GM23338 (cell line): ENCODE measurements at regions not wholly inside any gene's neighbourhood (a gene's known extent, or its start where the extent isn't known, plus 50 kb on each side); places are given as distances from the start of the nearest gene placed in this dataset.

Source experiments
- ATAC-seq: fragments of 200-7000 bp; cut with Tn5 transposase; 3 replicates; pipeline ENCODE4 v1.9.1; 2020
- DNase-seq: peaks from one replicate; pipeline ENCODE4 v3.0.0-alpha.2; 2015; ENCODE audit warnings: low spot score
- H2AFZ ChIP-seq: fragments of 200-600 bp; sonication (generic); 2 replicates; pipeline ENCODE4 v1.8.0; 2016; ENCODE audit warnings: antibody characterized with exemption, mild to moderate bottlenecking, moderate library complexity
- H3F3A ChIP-seq: fragments of 200-600 bp; sonication (generic); replicated peaks from 2 replicates; pipeline ENCODE4 v1.8.0; 2017; ENCODE audit warnings: antibody characterized with exemption, mixed run types, low read depth
- H3K27ac ChIP-seq: fragments of 200-600 bp; sonication (generic); 2 replicates; pipeline ENCODE4 v1.6.1; 2016; ENCODE audit warnings: low read depth
- H3K27me3 ChIP-seq: fragments of 200-600 bp; sonication (generic); 2 replicates; pipeline ENCODE4 v1.8.0; 2016; ENCODE audit warnings: mild to moderate bottlenecking, mixed run types, moderate library complexity; ENCODE audit not compliant: insufficient read depth
- H3K36me3 ChIP-seq: fragments of 200-600 bp; sonication (generic); 2 replicates; pipeline ENCODE4 v1.8.0; 2016; ENCODE audit warnings: mild to moderate bottlenecking; ENCODE audit not compliant: insufficient read depth
- H3K4me1 ChIP-seq: fragments of 200-600 bp; sonication (generic); 2 replicates; pipeline ENCODE4 v1.8.0; 2016; ENCODE audit warnings: mild to moderate bottlenecking, moderate library complexity; ENCODE audit not compliant: insufficient read depth
- H3K4me2 ChIP-seq: fragments of 200-600 bp; sonication (generic); 2 replicates; pipeline ENCODE4 v1.7.1; 2017; ENCODE audit warnings: mixed run types
- H3K4me3 ChIP-seq: fragments of 200-600 bp; sonication (generic); 2 replicates; pipeline ENCODE4 v1.6.1; 2016; ENCODE audit warnings: mixed run types
- H3K79me2 ChIP-seq: fragments of 200-600 bp; sonication (generic); replicated peaks from 2 replicates; pipeline ENCODE4 v1.8.0; 2017; ENCODE audit warnings: mild to moderate bottlenecking; ENCODE audit not compliant: insufficient read depth
- H3K9me2 ChIP-seq: fragments of 200-600 bp; sonication (generic); 2 replicates; pipeline ENCODE4 v1.8.0; 2017; ENCODE audit not compliant: insufficient read depth
- H4K20me1 ChIP-seq: fragments of 200-600 bp; sonication (generic); replicated peaks from 2 replicates; pipeline ENCODE4 v1.8.0; 2017; ENCODE audit warnings: mild to moderate bottlenecking; ENCODE audit not compliant: insufficient read depth
- H3K27ac Mint-ChIP-seq: 2 replicates; pipeline ENCODE4 v1.8.0; 2020; ENCODE audit warnings: inconsistent platforms, mild to moderate bottlenecking, moderate library complexity, mixed read lengths
- H3K27me3 Mint-ChIP-seq: 3 replicates; pipeline ENCODE4 v1.8.0; 2022; ENCODE audit warnings: low read depth, mild to moderate bottlenecking, moderate library complexity, mixed read lengths, inconsistent platforms; ENCODE audit not compliant: insufficient read depth, poor library complexity
- H3K36me3 Mint-ChIP-seq: 3 replicates; pipeline ENCODE4 v1.8.0; 2021; ENCODE audit warnings: low read depth, mild to moderate bottlenecking, inconsistent platforms, moderate library complexity, mixed read lengths
- H3K4me1 Mint-ChIP-seq: 3 replicates; pipeline ENCODE4 v1.8.0; 2020; ENCODE audit warnings: mild to moderate bottlenecking, inconsistent platforms, mixed read lengths
- H3K4me3 Mint-ChIP-seq: 3 replicates; pipeline ENCODE4 v1.8.0; 2021; ENCODE audit warnings: moderate library complexity, mild to moderate bottlenecking, inconsistent platforms, mixed read lengths
- H3K9me3 Mint-ChIP-seq: 3 replicates; pipeline ENCODE4 v1.8.0; 2020; ENCODE audit warnings: moderate library complexity, mild to moderate bottlenecking, inconsistent platforms, mixed read lengths
- CREB1 ChIP-seq: fragments of 250-450 bp; sonication (Bioruptor Pico); IDR thresholded peaks from 2 replicates; pipeline ENCODE4 v1.5.0; 2020; ENCODE audit warnings: low read depth, mild to moderate bottlenecking, moderate library complexity
- EZH2phosphoT487 ChIP-seq: fragments of 200-600 bp; sonication (generic); IDR thresholded peaks from one replicate; pipeline ENCODE4 v1.8.1; 2018; ENCODE audit warnings: antibody characterized with exemption; ENCODE audit not compliant: unreplicated experiment
- JUNB ChIP-seq: IDR thresholded peaks from one replicate; pipeline ENCODE4 v1.6.1; 2016; ENCODE audit warnings: antibody characterized with exemption; ENCODE audit not compliant: unreplicated experiment
- NANOG ChIP-seq: IDR thresholded peaks from 2 replicates; pipeline ENCODE4 v1.6.1; 2016; ENCODE audit warnings: antibody characterized with exemption, borderline replicate concordance
- POLR2AphosphoS5 ChIP-seq: IDR thresholded peaks from 2 replicates; pipeline ENCODE4 v1.6.1; 2016; ENCODE audit warnings: antibody characterized with exemption, low read depth
- STAT1 ChIP-seq: IDR thresholded peaks from one replicate; pipeline ENCODE4 v1.6.1; 2016; ENCODE audit warnings: antibody characterized with exemption; ENCODE audit not compliant: unreplicated experiment
- ZNF331 ChIP-seq: fragments of 250-450 bp; sonication (Bioruptor Pico); IDR thresholded peaks from 2 replicates; pipeline ENCODE4 v1.5.0; 2020; ENCODE audit warnings: low read depth, mild to moderate bottlenecking, moderate library complexity
- TF ChIP-seq, protein P1 (sequence below): IDR thresholded peaks from 2 replicates; pipeline ENCODE4 v1.6.1; 2016; ENCODE audit warnings: antibody characterized with exemption
- TF ChIP-seq, protein P2 (sequence below): fragments of 250-450 bp; sonication (Bioruptor Pico); IDR thresholded peaks from 2 replicates; pipeline ENCODE4 v1.5.0; 2020; ENCODE audit warnings: mild to moderate bottlenecking, moderate library complexity

DNA sequence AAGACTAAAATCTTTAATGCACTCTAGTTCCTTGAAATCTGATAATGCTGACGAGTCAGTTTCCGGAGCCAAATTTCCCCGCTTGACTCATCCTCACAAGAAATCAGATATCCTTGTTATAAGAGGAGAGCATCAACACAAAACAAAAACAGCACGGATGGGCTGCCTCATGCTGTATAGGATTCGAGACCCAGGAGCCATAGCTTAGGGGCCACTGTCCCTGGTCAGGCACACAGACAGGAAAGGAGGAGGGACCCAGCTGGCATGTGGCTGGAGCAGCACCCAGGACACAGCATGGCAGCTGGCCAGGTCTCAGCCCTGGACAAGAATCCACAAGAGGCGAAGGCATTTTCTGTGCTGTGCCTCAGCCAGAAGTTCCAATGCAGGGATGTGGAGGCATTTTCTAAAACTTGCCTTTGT lies 110.2 kb upstream of the SPATA13 start (continued):
- TF ChIP-seq CREB1 (no peak), POLR2AphosphoS5 (no peak)
- TF ChIP-seq, protein P1, sequence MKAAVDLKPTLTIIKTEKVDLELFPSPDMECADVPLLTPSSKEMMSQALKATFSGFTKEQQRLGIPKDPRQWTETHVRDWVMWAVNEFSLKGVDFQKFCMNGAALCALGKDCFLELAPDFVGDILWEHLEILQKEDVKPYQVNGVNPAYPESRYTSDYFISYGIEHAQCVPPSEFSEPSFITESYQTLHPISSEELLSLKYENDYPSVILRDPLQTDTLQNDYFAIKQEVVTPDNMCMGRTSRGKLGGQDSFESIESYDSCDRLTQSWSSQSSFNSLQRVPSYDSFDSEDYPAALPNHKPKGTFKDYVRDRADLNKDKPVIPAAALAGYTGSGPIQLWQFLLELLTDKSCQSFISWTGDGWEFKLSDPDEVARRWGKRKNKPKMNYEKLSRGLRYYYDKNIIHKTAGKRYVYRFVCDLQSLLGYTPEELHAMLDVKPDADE, result no peak

DNA sequence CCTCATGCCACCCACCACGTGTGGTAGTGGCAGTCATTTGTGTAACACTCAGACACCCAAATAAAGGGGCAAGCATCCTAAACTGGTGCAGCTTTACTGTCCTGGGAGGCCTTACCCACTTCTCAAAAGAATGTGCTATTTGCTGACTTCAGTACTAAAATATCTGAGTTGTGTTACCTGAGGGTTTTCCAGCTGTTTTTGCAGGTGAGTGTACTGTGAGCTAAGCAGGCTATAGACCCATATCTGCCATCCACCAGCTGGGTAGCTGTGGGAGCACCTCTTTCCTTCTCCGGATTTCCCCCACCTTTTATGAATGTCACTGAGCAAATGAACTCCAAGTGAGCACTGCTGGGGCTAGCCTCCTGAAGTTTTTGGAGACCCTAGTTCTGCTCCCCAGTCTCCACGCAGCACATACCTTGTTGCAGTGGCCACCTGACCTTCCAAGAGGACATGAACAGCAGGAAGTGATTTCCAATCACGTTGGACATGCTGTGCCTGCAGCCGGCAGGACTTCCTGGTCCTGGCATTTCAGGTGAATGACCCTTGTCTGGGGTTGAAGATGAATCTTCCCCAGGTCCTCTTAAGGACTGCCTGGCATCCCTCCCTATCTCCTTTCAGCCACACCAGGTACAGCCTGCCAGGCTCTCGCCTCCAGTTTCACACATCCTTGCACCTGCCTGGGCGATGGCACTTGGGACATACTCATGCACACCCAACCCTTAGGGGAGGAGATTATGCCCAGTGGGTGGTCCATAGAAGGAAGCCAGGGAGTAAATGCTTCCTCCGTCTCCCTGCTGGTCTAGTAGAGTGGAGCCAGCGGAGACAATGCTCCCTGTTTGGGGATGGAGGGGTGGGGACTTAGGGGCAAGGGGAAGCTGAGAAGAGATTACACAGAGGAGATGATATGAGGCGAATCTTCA lies 109.5 kb upstream of the SPATA13 start:
- peaks cover 5% of the 10 kb centered on the region; the same call in 1 of the 3 replicates for H3K36me3 Mint-ChIP-seq
- Histone ChIP-seq H3K27ac (no peak overlapping the region), H3K27me3 (no peaks in the 10 kb centered on the region), H2AFZ (0 out of 2 replicates have a peak overlapping the region, but pooled peaks have one; percentile 52), H4K20me1 (no peaks in the 10 kb centered on the region), H3K4me2 (no peak overlapping the region), H3K9me2 (no peaks in the 10 kb centered on the region), H3F3A (no peaks in the 10 kb centered on the region), H3K79me2 (no peaks in the 10 kb centered on the region), H3K4me1 (peaks cover 14% of the 10 kb centered on the region; the same call in 1 of the 2 replicates), H3K36me3 (no peaks in the 10 kb centered on the region), H3K4me3 (no peak overlapping the region)
- H3K9me3 Mint-ChIP-seq, result peaks cover 12% of the 10 kb centered on the region
- ATAC-seq, result no peak; the same call in 2 of the 3 replicates
- no peak overlapping the region for H3K4me3 Mint-ChIP-seq
- no peak for DNase-seq
- no peak overlapping the region for H3K27ac Mint-ChIP-seq
- peaks cover 30% of the 10 kb centered on the region for H3K4me1 Mint-ChIP-seq
- peaks cover 14% of the 10 kb centered on the region for H3K27me3 Mint-ChIP-seq
- TF ChIP-seq JUNB (no peak), ZNF331 (no peak), EZH2phosphoT487 (no peak), STAT1 (no peak)

DNA sequence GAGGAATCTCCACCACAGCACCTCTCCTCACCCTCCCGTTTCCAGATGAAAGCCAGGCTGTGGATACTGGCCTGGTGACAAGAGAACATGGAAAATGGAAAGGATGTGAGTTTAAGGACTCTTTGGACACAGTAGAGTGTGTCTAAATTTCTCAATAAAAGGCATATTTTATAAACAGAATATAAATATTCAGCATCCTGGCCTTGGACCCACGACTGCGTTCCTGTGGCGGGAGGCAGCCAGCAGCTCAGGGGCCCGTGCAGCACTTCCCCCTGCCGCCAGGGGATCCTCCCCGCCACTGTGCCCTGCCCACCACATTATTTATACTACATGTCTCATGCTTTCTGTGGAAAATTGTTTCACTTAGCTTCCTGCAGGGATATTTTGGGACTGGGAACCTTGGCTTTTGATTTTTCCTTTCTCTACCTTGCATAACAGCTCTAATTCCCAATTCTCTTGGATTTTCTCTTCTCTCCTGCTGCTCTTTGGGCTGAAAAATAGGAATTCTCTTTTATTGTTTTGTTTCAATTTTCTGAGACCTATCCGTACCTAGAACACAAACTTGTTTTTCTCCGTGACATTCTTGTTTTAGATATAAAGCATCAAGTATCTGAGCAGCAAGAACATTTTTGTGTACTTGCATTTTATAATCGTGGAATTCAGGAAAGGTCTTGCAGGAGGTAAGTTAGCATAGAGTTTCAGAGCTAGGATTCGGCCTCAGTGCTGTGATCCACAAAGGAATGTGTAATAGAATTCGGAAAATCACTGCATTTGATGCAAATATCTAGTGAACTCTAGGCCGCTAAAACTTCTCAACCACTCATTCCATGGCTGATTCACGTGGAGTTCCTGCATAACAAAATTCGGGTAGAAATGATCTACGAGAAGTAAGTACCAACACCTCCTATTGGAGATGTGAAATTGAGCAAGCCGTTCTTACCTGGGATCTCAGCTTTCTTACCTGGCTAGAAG lies 107.7 kb upstream of the SPATA13 start:
- Mint-ChIP-seq H3K27ac (peak overlapping the region; percentile 25; the same call in 1 of the 2 replicates), H3K36me3 (no peaks in the 10 kb centered on the region), H3K9me3 (no peaks in the 10 kb centered on the region), H3K27me3 (peaks cover 11% of the 10 kb centered on the region), H3K4me1 (peaks cover 26% of the 10 kb centered on the region), H3K4me3 (no peak overlapping the region)
- no peak for DNase-seq
- Histone ChIP-seq H2AFZ (no peak overlapping the region), H3F3A (no peaks in the 10 kb centered on the region), H3K27ac (peak overlapping the region; percentile 2), H3K79me2 (no peaks in the 10 kb centered on the region), H3K4me1 (peaks cover 14% of the 10 kb centered on the region; the same call in 1 of the 2 replicates), H3K4me3 (no peak overlapping the region), H4K20me1 (no peaks in the 10 kb centered on the region), H3K36me3 (no peaks in the 10 kb centered on the region), H3K4me2 (0 out of 2 replicates have a peak overlapping the region, but pooled peaks have one; percentile 7), H3K9me2 (no peaks in the 10 kb centered on the region), H3K27me3 (no peaks in the 10 kb centered on the region)
- ATAC-seq, result peak; percentile 16; the same call in 2 of the 3 replicates
- no peak for TF ChIP-seq EZH2phosphoT487
- TF ChIP-seq, protein P2, sequence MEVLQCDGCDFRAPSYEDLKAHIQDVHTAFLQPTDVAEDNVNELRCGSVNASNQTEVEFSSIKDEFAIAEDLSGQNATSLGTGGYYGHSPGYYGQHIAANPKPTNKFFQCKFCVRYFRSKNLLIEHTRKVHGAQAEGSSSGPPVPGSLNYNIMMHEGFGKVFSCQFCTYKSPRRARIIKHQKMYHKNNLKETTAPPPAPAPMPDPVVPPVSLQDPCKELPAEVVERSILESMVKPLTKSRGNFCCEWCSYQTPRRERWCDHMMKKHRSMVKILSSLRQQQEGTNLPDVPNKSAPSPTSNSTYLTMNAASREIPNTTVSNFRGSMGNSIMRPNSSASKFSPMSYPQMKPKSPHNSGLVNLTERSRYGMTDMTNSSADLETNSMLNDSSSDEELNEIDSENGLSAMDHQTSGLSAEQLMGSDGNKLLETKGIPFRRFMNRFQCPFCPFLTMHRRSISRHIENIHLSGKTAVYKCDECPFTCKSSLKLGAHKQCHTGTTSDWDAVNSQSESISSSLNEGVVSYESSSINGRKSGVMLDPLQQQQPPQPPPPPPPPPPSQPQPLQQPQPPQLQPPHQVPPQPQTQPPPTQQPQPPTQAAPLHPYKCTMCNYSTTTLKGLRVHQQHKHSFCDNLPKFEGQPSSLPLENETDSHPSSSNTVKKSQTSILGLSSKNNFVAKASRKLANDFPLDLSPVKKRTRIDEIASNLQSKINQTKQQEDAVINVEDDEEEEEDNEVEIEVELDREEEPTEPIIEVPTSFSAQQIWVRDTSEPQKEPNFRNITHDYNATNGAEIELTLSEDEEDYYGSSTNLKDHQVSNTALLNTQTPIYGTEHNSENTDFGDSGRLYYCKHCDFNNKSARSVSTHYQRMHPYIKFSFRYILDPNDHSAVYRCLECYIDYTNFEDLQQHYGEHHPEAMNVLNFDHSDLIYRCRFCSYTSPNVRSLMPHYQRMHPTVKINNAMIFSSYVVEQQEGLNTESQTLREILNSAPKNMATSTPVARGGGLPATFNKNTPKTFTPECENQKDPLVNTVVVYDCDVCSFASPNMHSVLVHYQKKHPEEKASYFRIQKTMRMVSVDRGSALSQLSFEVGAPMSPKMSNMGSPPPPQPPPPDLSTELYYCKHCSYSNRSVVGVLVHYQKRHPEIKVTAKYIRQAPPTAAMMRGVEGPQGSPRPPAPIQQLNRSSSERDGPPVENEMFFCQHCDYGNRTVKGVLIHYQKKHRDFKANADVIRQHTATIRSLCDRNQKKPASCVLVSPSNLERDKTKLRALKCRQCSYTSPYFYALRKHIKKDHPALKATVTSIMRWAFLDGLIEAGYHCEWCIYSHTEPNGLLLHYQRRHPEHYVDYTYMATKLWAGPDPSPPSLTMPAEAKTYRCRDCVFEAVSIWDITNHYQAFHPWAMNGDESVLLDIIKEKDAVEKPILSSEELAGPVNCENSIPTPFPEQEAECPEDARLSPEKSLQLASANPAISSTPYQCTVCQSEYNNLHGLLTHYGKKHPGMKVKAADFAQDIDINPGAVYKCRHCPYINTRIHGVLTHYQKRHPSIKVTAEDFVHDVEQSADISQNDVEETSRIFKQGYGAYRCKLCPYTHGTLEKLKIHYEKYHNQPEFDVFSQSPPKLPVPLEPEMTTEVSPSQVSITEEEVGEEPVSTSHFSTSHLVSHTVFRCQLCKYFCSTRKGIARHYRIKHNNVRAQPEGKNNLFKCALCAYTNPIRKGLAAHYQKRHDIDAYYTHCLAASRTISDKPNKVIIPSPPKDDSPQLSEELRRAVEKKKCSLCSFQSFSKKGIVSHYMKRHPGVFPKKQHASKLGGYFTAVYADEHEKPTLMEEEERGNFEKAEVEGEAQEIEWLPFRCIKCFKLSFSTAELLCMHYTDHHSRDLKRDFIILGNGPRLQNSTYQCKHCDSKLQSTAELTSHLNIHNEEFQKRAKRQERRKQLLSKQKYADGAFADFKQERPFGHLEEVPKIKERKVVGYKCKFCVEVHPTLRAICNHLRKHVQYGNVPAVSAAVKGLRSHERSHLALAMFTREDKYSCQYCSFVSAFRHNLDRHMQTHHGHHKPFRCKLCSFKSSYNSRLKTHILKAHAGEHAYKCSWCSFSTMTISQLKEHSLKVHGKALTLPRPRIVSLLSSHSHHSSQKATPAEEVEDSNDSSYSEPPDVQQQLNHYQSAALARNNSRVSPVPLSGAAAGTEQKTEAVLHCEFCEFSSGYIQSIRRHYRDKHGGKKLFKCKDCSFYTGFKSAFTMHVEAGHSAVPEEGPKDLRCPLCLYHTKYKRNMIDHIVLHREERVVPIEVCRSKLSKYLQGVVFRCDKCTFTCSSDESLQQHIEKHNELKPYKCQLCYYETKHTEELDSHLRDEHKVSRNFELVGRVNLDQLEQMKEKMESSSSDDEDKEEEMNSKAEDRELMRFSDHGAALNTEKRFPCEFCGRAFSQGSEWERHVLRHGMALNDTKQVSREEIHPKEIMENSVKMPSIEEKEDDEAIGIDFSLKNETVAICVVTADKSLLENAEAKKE (CRISPR knock-in tag), result no peak
- no peak for TF ChIP-seq NANOG
- TF ChIP-seq ZNF331, result no peak
- no peak for TF ChIP-seq JUNB
